ENCODE measurements at regions not wholly inside any gene's neighbourhood (a gene's known extent, or its start where the extent isn't known, plus 50 kb on each side); places are given as distances from the start of the nearest gene placed in this dataset.
"Not testable (repeated sequence)": the region's sequence is repeated elsewhere in the genome, so short reads cannot be mapped to it uniquely, and the experiment has no call there.

DNA sequence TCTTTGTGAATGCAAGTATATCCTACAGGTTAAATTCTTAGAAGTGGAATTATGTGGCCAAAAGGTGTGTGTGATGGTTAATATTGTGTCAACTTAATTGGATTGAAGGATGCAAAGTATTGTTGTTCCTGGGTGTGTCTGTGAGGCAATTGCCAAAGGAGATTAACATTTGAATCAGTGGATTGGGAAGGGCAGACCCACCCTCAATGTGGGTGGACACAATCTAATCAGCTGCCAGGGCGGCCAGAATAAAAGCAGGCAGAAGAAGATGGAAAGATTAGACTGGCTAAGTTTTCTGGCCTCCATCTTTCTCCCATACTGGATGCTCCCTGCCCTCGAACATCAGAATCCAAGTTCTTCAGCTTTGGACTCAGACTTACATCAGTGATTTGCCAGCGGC lies 76.2 kb upstream of the GBA3 start:
- Histone ChIP-seq H3K27ac (no peak overlapping the region), H3K4me3 (no peak overlapping the region), H3K9me3 (no peaks in the 10 kb centered on the region), H3K36me3 (no peaks in the 10 kb centered on the region), H3K4me1 (no peaks in the 10 kb centered on the region), H3K27me3 (no peaks in the 10 kb centered on the region)
- intact Hi-C loops (cut with DNase I; ENCODE audit: low total_unique reads) (no loop called here), in situ Hi-C loops (cut with MboI; ENCODE audit: low pct_ligation_motif_present in 1 of 4, low pct_unique_long_range_greater_than_20kb in 1 of 4, low sequenced_read_pairs in 3 of 4) (loop anchor here in 2 of 4 donors (25.0 kb wide), 1 partner anchor 204 kb away; no protein-coding TSS in a partner anchor)
- no peak for DNase-seq
- 31 to 75% methylated on average over 2 to 3 of the region's 3 CpGs for WGBS, 2 donors (ENCODE audit: low coverage in 1 of 2)
- TF ChIP-seq CTCF (IDR thresholded peaks at IDR 0.05), result no peak
- TF ChIP-seq EP300 (IDR thresholded peaks at IDR 0.05; ENCODE audit: low read depth), result no peak
- TF ChIP-seq POLR2AphosphoS5 (IDR thresholded peaks at IDR 0.05), result no peak

- WGBS, 2 donors (ENCODE audit: low coverage in 1 of 2), result 80% methylated on average over 4 of the region's 4 CpGs; no CpG with 5 or more reads in 1 of the 2 donors
These were observed 72.6 kb upstream of the GBA3 start for GRCh38 chr4:22620144-22620543.

GRCh38 chr4:22621970-22622369 lies 70.8 kb upstream of the GBA3 start:
- H3K9me3 ChIP-seq; H3K4me3 ChIP-seq; H3K27ac ChIP-seq; H3K27me3 ChIP-seq; intact Hi-C loops (cut with DNase I; ENCODE audit: low total_unique reads); DNase-seq; H3K36me3 ChIP-seq; H3K4me1 ChIP-seq: not testable (repeated sequence)
- 86 to 89% methylated on average over 2 to 5 of the region's 5 CpGs for WGBS, 2 donors (ENCODE audit: low coverage in 1 of 2)
- in situ Hi-C loops (cut with MboI; ENCODE audit: low pct_ligation_motif_present in 1 of 4, low pct_unique_long_range_greater_than_20kb in 1 of 4, low sequenced_read_pairs in 3 of 4), result loop anchor here in 2 of 4 donors (25.0 kb wide), 1 partner anchor 210 kb away; no protein-coding TSS in a partner anchor

More at GRCh38 chr4:22620144-22620543, 72.6 kb upstream of the GBA3 start:
- in situ Hi-C loops (cut with MboI; ENCODE audit: low pct_ligation_motif_present in 1 of 4, low pct_unique_long_range_greater_than_20kb in 1 of 4, low sequenced_read_pairs in 3 of 4), result loop anchor here in 2 of 4 donors (25.0 kb wide), 1 partner anchor 208 kb away; no protein-coding TSS in a partner anchor
- DNase-seq; H3K4me1 ChIP-seq; H3K4me3 ChIP-seq; H3K36me3 ChIP-seq; H3K27me3 ChIP-seq; H3K27ac ChIP-seq; H3K9me3 ChIP-seq; intact Hi-C loops (cut with DNase I; ENCODE audit: low total_unique reads): not testable (repeated sequence)

GRCh38 chr4:22624002-22624401 lies 68.7 kb upstream of the GBA3 start:
- H3K27me3 ChIP-seq; H3K9me3 ChIP-seq; H3K36me3 ChIP-seq; H3K27ac ChIP-seq; intact Hi-C loops (cut with DNase I; ENCODE audit: low total_unique reads); H3K4me1 ChIP-seq; H3K4me3 ChIP-seq; DNase-seq: not testable (repeated sequence)
- 80 to 84% methylated on average over 5 of the region's 5 CpGs for WGBS, 2 donors (ENCODE audit: low coverage in 1 of 2)
- in situ Hi-C loops (cut with MboI; ENCODE audit: low pct_ligation_motif_present in 1 of 4, low pct_unique_long_range_greater_than_20kb in 1 of 4, low sequenced_read_pairs in 3 of 4), result loop anchor here in 2 of 4 donors (25.0 kb wide), 1 partner anchor 212 kb away; no protein-coding TSS in a partner anchor

DNA sequence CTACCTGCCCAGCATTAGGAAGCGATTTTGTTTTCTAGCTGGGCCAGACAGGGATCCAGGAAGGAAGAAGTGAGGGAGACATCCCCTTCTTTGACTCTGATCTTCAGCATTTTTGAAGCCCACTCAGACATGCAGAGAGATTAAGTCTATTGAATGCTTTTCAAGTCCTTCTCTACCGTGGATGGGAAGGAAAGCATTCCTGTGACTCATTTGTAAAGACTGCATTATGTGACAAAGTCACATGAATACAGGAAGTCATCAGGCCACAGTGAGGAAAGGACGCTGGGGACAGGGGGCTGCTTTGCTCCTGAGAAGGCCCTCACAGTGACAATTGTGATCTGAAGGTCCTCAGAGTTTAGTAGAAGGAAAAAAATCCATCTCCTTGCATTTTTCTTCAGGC lies 67.4 kb upstream of the GBA3 start:
- H3K4me1 ChIP-seq, result no peaks in the 10 kb centered on the region
- no peak for TF ChIP-seq POLR2AphosphoS5 (IDR thresholded peaks at IDR 0.05)
- no peak for TF ChIP-seq CTCF (IDR thresholded peaks at IDR 0.05)
- TF ChIP-seq EP300 (IDR thresholded peaks at IDR 0.05; ENCODE audit: low read depth), result no peak
- TF ChIP-seq POLR2A (IDR thresholded peaks at IDR 0.05), result no peak
- DNase-seq, result no peak
- H3K4me3 ChIP-seq, result no peak overlapping the region
- H3K36me3 ChIP-seq, result no peaks in the 10 kb centered on the region
- intact Hi-C loops (cut with DNase I; ENCODE audit: low total_unique reads) (no loop called here), in situ Hi-C loops (cut with MboI; ENCODE audit: low pct_ligation_motif_present in 1 of 4, low pct_unique_long_range_greater_than_20kb in 1 of 4, low sequenced_read_pairs in 3 of 4) (no loop called here)
- WGBS, 2 donors (ENCODE audit: low coverage in 1 of 2), result 54 to 60% methylated on average over 1 to 3 of the region's 3 CpGs
- no peaks in the 10 kb centered on the region for H3K27me3 ChIP-seq
- H3K9me3 ChIP-seq, result no peaks in the 10 kb centered on the region
- H3K27ac ChIP-seq, result no peak overlapping the region

DNA sequence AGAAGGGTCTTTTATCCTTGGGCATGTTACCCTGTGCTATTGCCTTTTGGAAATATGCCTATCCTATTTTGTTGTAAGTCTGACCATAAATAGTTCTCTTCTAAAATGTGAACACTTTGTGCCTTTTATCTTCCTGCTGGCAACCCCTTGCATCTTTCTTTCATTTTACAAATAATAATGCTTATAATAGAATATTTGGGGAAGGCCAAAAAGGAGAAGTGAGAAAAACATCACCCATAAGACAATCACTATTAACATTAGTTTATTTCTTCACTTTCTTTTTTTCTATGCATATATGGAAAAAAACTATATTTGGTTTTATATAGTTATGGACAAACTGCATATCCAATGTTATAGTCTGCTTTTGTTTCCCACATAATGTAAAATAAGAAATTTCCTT lies 64.9 kb upstream of the GBA3 start:
- in situ Hi-C loops (cut with MboI; ENCODE audit: low pct_ligation_motif_present in 1 of 4, low pct_unique_long_range_greater_than_20kb in 1 of 4, low sequenced_read_pairs in 3 of 4); DNase-seq; intact Hi-C loops (cut with DNase I; ENCODE audit: low total_unique reads): not testable (repeated sequence)

GRCh38 chr4:22630161-22630975 lies 62.4 kb upstream of the GBA3 start:
- H3K4me1 ChIP-seq; H3K27me3 ChIP-seq; in situ Hi-C loops (cut with MboI; ENCODE audit: low pct_ligation_motif_present in 1 of 4, low pct_unique_long_range_greater_than_20kb in 1 of 4, low sequenced_read_pairs in 3 of 4); H3K9me3 ChIP-seq; H3K4me3 ChIP-seq; DNase-seq; H3K27ac ChIP-seq; intact Hi-C loops (cut with DNase I; ENCODE audit: low total_unique reads); H3K36me3 ChIP-seq: not testable (repeated sequence)
- 65 to 75% methylated on average over 8 to 11 of the region's 11 CpGs for WGBS, 2 donors (ENCODE audit: low coverage in 1 of 2)

More for the DNA sequence above, 64.9 kb upstream of the GBA3 start:
- H3K27ac ChIP-seq, H3K27me3 ChIP-seq, H3K9me3 ChIP-seq, H3K36me3 ChIP-seq, H3K4me3 ChIP-seq, H3K4me1 ChIP-seq: not testable (repeated sequence)

DNA sequence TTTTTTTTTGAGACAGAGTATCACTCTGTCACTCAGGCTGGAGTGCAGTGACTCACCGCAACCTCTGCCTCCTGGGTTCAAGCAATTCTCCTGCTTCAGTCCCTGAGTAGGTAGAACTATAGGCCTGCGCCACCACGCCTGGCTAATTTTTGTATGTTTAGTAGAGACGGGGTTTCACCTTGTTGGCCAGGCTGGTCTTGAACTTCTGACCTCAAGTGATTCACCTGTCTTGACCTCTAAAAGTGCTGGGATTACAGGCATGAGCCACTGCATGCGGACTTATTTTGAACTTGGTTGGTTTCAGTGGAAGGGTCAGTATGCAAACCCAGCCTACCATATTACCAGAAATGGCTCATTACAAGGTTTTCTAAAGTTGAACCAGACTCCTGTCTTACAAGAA lies 61.6 kb upstream of the GBA3 start:
- in situ Hi-C loops (cut with MboI; ENCODE audit: low pct_ligation_motif_present in 1 of 4, low pct_unique_long_range_greater_than_20kb in 1 of 4, low sequenced_read_pairs in 3 of 4); intact Hi-C loops (cut with DNase I; ENCODE audit: low total_unique reads): not testable (repeated sequence)

More for the DNA sequence above, 61.6 kb upstream of the GBA3 start:
- H3K4me1 ChIP-seq, H3K27ac ChIP-seq, H3K9me3 ChIP-seq, DNase-seq, H3K27me3 ChIP-seq, H3K4me3 ChIP-seq, H3K36me3 ChIP-seq: not testable (repeated sequence)
- WGBS, 2 donors (ENCODE audit: low coverage in 1 of 2), result 97% methylated on average over 4 to 5 of the region's 5 CpGs

All from transverse colon (tissue), 4 donors.